Glomerular visceral epithelial cell (primary cell): ENCODE measurements at regions not wholly inside any gene's neighbourhood (a gene's known extent, or its start where the extent isn't known, plus 50 kb on each side); places are given as distances from the start of the nearest gene placed in this dataset.
A peak's percentile ranks its signal among the peaks of the same experiment; 100 is the strongest.

Experiments
- DNase-seq: peaks from one replicate; pipeline ENCODE4 v3.0.0-alpha.2; 2016; ENCODE audit errors: extremely low spot score

DNA sequence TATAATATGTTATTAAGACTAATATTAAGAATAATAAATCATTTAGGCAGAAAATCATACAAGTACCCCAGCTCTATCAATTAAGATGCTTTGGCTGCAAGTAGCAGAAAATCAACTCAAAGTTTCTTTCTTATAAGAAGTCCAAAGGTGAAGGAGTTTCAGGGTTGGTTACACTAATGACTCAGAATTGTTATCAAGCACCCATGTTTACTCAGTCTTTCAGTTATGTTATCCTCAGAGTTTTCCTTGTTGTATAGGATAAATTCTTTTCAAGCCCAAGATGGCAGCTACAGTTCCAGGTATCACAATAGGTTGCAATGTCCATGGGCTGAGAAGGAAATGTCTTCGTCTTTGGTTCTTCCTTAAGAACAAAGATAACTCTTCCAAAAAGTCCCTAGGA, 163.6 kb downstream of the TNFSF18 start:
- DNase-seq: no peak

DNA sequence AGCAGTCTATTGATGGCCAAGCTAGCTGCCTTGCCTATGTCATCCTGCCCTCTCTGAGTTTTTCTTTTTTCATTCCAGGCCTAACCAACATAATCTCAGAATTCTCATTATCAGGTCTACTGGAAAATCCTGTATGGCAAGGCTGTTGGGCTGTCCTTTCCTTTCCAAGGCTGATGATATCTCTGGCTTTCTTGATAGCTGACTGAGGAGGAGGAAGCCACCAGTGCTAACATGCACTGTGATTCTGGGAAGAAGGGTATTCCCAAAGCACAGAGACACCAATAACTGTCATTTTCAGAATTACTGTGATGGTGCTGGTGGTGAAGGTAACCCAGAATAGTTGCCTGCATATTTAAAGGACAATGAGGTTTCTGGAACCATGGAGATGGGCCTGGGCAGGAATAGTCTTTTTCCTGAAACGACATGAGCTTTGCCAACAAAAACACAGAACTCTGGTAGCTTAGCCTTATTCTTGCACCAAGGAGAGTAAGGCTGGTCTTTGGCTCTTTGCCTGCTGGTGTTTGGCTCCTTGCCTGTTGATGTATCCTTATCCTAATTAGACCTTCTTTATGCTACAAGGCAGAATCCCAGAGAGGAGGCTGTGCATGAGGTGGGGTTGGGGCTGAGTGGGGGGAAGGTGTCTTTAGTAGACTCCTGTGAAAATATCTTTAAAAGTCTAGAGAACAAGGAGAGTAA, 157.4 kb downstream of the TNFSF18 start:
- DNase-seq: peak; percentile 41

DNA sequence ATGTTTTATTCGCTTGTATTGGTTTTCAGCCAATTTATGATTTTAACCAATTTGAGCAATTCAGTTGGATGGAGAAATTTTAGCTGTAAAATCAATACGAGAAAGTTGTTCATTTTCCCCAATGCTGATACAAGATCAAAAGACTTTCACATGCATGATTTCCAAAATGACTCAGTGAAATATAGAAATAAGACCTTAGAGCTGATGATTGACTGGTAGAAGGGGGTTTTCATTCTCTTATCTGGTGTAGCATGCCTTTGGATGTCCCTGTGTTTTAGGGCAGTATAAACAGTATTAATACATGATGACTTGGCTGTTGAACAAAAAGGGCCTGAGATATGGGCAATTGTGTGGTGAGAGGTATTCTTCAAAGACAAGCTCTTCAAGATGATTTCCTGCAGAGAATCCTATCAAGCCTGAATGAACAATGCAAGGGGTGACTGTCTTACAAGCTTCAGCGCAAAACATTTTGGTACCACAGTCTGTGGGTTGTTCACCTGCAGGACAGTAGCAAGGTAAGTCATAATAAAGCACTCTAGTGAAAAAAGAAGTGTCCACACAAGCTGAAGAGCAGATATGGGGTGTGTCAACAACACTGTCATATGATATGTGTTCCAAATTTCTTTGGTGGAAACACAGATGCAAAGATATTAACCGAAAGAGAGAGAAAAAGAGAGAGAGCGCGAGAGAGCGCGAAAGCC, 156.2 kb downstream of the TNFSF18 start:
- DNase-seq: no peak

DNA sequence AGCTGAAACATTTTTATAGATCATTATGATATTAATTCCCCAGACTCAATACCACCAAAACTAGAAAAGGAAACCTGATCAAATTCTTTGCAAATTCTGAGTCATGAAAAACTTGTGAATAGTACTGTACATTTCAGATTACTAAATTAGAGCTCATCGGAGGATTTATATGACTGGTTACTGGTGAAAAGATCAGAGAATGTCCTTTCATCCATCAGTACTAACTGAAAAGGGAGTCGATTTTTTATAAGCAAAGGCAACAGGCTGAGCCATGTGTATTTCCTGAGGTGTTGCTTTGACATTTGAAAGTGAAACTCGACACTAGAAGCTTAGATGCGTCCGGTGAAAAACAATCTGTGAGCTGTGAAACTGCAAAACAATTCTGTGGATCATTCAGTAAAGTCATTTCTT, 155.7 kb downstream of the TNFSF18 start:
- DNase-seq: no peak

DNA sequence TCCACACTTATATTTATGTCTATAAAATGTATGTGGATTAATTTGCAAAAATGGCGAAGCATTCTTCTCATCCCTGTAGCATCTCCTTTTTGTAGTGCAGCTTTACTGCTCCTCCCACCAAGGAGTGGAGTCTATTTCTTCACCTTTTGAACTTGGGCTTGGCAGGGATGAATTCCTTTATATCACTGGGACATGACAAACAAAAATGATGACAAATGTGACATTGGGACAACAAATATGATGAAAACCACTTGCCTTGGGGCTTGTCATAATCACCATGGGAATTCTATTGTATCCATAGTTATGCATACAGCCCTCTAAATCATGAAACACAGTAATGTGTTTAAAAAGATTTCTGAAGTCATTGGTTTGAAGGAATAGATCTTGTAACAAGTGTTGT, 155.0 kb downstream of the TNFSF18 start:
- DNase-seq: no peak

DNA sequence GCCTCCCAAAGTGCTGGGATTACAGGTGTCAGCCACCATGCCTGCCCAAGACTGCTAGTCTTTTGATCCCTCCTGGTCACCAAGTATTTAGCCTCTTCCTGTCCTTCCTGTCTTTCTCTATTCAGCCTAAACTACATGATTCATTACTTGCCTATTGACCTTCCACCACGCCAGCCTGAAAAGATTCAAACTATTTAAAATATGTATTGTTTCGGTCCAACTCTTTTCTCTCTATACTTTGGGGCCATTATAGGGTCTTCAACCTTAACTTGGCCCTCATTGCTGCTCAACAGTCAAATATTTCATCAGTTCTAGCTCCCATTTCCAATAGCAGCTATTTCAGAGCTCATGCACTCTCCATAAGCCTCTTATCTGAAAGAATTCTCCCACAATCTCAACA, 153.0 kb downstream of the TNFSF18 start:
- no peak for DNase-seq

DNA sequence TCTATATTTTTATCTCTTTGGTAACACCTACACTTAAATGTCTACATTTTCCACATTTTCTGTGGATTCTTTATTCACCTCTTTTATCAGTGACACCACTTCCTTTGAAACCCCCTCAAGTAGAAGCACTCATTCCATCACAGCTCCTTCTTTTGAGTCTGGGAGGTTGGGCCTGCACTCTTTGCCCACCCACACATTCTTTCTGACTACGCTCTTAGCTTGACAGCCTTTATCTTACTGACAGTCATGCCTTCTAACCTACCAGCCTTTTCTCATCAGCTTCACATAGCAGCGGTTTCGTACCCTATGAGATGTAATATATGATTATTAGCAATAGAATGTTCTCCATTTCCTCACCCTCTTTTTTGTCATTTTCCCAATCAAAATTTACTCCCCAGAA, 151.9 kb downstream of the TNFSF18 start:
- no peak for DNase-seq

DNA sequence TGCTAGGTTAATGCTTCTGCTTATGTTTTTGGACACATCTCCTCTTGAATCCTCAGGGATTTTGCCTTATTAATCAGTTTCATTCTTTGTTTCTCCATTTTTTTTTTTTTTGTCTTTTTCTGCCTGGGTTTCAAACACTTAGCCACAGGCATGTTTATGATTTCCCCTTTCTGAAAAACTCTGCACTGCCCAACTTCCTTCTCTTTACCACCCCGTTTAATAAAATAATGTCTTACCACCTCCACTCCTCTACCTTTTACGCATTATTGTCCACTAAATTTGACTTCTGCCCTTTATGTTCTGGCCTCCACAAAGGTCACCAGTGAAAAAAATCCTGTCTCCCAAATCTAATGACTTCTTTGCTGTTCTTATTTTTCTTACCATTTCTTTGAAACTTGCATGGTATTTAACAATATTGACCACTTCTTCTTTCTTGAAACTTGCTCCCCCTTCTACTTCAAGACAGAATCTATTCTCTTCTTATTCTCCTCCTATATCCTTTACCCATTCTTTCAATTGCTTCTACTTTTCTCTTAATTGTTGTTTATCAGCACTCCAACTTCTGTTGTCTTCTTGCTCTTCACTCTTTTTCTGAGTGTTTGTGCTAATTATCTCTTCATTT, 150.3 kb downstream of the TNFSF18 start:
- no peak for DNase-seq

DNA sequence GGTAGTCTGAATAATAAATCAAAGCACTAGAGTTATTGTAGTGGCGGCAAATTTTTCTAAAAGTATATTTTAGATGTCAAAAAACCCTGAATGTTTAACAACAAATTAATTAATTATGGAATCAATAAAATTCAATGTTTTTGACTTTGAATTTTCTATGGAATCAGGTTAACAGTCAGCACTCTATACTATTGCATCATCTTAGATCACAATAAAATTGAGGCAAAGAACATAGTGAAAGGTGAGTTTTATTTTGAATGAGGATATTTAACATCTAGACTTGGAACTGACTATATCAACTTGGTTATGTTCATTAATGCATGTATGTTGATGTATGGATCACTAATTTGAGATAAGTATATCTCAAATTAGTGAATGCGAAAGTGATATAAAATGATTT, 148.5 kb downstream of the TNFSF18 start:
- no peak for DNase-seq

DNA sequence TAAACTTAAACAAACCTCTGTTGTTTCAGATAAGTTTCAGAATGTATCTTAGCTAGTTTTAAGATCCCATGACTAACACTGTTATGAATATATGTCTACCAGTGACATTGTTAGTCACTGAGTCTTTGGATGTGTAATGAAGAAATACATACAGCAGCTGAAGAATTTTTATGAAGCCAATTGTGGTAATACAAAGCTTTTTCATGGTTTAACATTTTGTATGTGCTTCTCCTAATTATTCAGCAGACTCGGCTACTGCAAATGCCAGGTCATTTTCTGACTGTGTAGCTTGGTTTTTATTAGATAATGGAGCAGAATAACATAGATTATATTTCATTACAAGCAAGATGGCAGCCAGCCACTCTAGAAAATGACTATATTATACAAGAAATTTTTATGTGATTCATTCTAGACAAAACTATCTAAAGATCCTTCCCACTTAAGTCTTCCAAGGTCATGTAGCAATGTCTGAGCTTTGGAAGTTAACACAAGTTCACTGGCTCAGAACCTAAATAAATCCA, 147.8 kb downstream of the TNFSF18 start:
- DNase-seq: peak; percentile 18

DNA sequence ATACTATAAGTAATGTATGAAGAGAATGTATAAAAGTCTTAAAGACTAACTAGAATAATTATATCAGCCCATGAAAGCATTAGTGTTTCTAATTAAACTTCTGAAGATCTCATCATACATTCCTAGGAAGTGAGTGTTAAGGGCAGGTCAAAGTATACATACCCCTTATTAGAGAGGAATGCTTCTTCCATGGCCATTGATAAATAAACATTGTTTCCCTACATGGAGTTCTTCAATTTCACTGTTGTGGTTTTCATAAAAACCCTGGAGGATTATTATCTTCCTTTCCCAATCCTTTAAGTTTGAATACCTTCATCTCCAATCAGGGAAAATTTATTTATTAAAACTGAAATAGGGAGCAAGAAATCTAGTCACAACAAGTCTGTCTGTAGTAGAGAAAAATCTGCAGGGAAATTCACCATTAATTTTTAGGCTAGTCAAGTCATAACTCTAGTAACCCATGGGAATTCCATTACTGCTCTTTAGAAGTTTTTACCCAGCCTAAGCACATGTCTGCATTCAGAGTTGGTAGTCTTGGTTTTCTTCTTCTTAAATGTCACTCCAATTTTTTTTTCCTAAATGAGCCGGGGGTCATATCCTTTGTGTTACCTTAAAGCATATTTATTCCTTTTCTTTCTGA, 147.0 kb downstream of the TNFSF18 start:
- DNase-seq: peak; percentile 9

DNA sequence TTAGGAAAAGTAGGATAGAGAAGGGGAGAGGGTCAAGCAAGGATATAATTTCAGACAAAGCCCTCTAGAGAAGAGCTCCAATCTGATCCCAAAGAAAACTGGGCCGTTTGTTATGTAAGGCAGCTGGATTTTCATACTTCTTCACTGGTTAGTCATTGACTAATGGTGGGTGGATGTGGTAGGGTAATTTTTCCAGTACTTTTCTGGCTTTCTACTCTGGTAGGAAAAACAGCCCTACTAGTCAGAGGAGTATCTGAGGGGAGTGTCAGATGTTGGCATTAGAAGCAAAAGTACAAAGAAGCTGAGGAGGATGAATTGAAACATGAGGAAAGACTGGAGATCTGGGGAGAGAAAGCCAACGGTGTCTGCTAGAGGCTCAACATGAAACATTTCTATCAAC, 145.3 kb downstream of the TNFSF18 start:
- DNase-seq: peak; percentile 54

DNA sequence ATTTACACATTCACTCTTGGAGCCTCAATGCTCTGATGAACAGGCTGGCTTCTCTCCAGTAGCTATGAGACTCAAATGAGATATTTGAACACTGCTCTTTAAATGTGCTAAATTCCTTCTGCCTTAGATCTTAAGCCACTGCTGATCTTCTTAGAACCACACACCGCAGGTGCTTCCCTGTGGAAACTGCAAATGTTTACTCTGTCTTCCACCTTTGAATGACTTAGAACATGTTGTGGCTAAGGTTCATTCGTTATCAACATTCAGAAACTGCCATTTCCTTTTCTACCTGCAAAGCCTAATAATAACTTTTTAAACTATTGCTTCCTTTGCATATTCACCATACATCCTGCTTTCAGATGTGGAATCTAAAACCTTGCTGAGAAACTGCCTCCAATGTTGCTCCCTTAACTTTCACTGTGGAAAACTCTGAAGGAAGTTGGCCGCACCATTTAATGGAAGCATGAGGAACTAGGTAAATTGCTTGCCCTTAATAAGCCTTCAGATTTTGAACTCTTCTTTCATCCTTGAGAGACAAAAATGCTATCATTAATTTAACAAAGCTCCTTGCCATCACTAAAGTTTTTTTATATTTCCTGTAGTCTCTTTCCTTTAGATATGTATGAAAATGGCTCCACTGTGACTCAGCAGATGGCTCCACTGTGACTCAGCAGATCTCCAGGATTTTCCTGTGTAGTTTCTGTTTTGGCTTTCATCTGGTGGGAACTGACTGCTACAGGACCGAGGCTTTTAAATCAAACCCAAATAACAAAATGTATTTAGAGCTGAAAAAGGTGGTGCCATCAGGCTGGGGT, 143.8 kb downstream of the TNFSF18 start:
- peak; percentile 97 for DNase-seq

DNA sequence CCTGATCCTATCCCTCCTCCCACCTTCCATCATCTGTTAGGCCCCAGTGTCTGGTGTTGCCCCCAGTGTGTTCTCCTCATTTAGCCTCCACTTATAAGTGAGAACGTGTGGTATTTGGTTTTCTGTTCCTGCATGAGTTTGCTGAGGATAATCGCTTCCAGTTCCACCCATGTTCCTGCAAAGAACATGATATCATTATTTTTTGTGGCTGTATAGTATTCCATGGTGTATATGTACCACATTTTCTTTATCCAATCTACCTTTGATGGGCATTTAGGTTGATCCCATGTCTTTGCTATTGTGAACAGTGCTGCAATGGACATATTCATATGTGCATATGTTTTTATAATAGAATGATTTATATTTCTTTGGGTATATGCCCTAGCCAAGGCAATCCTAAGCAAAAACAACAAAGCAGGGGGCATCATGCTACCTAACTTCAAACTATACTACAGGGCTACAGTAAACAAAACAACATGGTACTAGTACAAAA, 142.9 kb downstream of the TNFSF18 start:
- DNase-seq: no peak

DNA sequence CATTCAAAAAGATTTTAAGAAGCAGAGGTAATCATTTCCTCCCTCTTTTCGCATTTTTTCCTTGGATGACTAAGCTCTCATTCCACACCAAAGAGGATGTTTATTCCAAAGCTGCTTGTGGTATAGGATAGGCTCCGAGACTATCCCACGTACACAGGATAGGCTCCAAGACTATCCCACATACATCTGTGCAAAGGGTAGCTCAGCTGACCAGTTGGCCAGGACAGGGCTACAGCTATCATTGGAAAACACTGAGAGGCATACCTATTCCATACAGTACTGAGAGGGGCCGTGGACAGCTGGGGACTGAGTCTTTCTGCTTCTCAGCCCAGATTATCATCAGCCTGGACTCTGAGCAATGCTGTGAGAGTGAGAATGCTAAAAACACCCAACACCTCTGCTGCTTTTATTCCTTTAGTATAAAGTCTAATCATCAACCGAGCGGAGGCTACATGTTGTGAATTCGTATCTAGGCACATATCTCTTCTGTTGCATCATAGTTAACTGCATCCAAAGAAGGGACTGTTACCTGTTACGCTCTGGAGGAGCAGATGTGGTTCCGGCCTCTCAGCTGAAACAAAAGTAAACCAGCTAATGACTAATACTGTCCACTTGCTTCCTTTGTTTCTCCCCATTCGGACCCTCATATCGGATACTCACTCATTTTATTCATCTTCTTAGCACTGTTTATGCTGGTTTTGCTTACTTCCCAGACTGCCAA, 141.0 kb downstream of the TNFSF18 start:
- peak; percentile 86 for DNase-seq

DNA sequence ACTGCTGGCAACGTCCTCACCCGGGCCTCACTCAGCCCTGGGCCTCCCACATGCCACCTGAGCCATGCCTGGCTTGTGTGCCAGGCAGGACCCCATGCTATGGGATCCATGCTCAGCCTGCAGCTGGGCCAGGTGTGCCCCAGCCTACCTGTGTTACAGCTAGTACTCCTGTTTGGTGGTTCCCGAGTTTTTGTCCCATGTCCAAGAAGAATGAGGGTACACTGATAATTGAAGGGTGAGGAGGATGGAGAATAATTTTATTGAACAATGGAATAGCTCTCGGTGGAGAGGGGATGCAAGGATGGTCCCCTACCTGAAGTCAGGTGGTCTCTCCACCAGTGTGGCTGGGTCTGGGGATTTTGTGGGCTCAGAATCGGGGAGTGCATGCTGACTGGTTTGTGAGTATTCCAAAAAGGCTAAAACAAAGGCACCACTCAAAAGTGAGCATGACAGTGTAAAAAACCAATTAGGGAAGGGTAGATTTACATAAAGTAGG, 137.9 kb downstream of the TNFSF18 start:
- DNase-seq: no peak

DNA sequence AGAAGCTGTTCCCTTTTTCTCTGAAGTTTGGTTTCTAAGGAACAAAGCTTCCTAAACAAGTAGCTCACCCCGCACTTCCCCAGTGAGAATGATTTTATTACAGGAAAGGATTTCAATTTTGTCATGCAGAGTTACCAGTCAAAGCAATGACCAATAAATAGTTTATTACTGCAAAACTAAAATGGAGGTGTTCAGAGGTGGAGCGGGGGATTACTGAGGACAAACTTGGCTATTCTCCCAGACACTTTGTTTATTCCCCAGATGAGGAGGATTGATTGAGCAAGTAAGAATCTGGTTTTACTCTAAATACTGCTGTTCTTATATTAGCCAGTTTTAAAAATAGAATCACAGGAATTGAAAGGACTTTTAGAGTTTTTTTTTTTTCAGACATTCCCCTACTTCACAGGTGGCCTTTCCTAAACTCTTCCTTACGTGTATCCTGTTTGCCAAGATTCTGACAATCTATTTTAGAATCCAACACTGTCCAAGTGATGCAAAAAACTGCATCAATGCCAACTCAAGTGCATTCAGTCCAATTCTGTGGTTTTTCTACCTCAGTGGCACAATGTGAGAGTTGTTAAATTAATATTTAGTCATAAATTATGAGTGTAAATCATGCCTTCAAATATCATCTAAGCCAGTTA, 136.1 kb downstream of the TNFSF18 start:
- no peak for DNase-seq

DNA sequence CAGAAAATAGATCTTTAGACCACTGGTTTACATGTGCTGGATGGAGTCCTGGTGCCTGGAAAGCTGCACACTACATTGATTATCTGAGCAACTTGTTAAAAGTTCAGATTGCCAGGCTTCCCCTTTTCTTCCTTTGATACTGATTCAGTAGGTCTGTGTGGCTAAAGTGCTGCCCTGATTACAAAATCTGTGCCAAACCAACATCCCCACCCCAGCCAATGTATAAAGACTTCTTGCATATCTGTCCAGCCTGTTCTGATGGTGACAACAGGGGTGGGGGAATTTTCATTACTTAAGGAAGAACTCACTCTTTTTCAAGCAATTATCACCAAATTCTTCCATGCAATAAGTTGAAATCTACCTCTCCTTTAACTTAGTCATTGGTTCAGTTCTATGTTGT, 135.5 kb downstream of the TNFSF18 start:
- no peak for DNase-seq

DNA sequence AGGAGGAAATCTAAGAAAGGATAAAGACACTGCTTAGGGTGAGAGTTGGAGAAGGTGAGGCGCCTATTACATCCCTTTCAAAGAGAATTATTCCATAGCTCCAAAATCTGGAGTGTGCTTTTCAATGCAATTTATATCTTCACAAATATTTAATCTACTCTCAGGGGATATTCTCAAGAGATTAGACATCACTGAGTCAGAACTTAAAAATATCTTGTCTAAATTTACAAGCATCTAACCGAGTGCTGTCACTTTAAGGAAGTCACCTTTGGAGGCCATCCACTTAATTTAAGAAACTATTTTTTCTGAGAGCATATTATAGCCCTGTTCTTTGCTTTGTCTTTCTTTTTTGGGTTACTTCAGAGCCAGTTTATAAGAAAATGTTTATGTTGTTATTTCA, 134.6 kb downstream of the TNFSF18 start:
- DNase-seq: no peak

DNA sequence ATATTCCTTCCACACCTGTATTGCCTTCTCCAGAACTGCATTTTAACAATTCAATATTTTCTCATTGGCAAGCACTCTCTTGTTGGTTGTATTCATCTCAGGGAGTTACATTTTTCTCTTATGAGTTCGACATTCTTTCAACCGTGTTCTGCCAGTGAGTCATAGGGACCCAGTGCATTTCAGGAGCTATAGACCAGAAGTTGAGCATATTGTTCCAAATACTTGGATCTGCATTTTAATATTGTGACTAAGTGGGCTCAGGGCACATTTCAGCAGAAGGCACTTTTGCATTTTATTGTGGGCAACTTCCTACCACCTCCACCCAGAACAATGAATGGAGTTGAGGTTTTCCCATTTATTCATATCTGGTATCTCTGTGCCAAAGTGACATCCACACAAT, 132.8 kb downstream of the TNFSF18 start:
- peak; percentile 93 for DNase-seq
